HEK293 (cell line): ENCODE measurements at regions not wholly inside any gene's neighbourhood (a gene's known extent, or its start where the extent isn't known, plus 50 kb on each side); places are given as distances from the start of the nearest gene placed in this dataset.

Experiments used
- ATF2 ChIP-seq: fragments of 450-650 bp; formaldehyde crosslinking; IDR thresholded peaks from 2 replicates; pipeline ENCODE4 v1.5.1; 2016; ENCODE audit warnings: missing biosample characterization, missing genetic modification characterization, low read depth
- CTCF ChIP-seq: fragments of 450-650 bp; formaldehyde crosslinking; IDR thresholded peaks from 2 replicates; pipeline ENCODE4 v1.5.1; 2016; ENCODE audit warnings: missing biosample characterization, missing genetic modification characterization
- HOXA7 ChIP-seq: sonication (generic); formaldehyde crosslinking; IDR thresholded peaks from 2 replicates; pipeline ENCODE4 v1.8.1; 2022; ENCODE audit warnings: missing genetic modification reagents, borderline replicate concordance
- REPIN1 ChIP-seq: fragments of 450-650 bp; formaldehyde crosslinking; IDR thresholded peaks from 2 replicates; pipeline ENCODE4 v1.5.1; 2017; ENCODE audit warnings: missing biosample characterization, missing genetic modification characterization, low read depth
- SALL2 ChIP-seq: fragments of 450-650 bp; formaldehyde crosslinking; IDR thresholded peaks from 2 replicates; pipeline ENCODE4 v1.5.0; 2017; ENCODE audit warnings: missing biosample characterization, mild to moderate bottlenecking, missing genetic modification characterization, borderline replicate concordance
- SP2 ChIP-seq: fragments of 450-650 bp; formaldehyde crosslinking; IDR thresholded peaks from 2 replicates; pipeline ENCODE4 v1.5.1; 2016; ENCODE audit warnings: missing biosample characterization, missing genetic modification characterization
- ZBTB7A ChIP-seq: fragments of 450-650 bp; formaldehyde crosslinking; IDR thresholded peaks from 2 replicates; pipeline ENCODE4 v1.5.1; 2016; ENCODE audit warnings: low read depth, missing biosample characterization, missing genetic modification characterization
- ZNF221 ChIP-seq: fragments of 450-650 bp; formaldehyde crosslinking; IDR thresholded peaks from 2 replicates; pipeline ENCODE4 v1.5.1; 2017; ENCODE audit warnings: missing biosample characterization, missing genetic modification characterization, borderline replicate concordance
- ZNF23 ChIP-seq: fragments of 450-650 bp; formaldehyde crosslinking; IDR thresholded peaks from 2 replicates; pipeline ENCODE4 v1.5.1; 2016; ENCODE audit warnings: missing biosample characterization, missing genetic modification characterization, borderline replicate concordance

- TF ChIP-seq ZNF23 (tag by site-specific recombination) (no peak), CTCF (tag by site-specific recombination) (no peak), SP2 (tag by site-specific recombination) (no peak), SALL2 (no peak), REPIN1 (no peak), HOXA7 (CRISPR knock-in tag) (no peak), ZBTB7A (tag by site-specific recombination) (no peak), ATF2 (tag by site-specific recombination) (no peak), ZNF221 (tag by site-specific recombination) (no peak)
Observed at GRCh38 chr12:127780881-127781280, 486.1 kb upstream of the TMEM132C start.
